Suprapubic skin (tissue), 4 donors: ENCODE measurements at regions not wholly inside any gene's neighbourhood (a gene's known extent, or its start where the extent isn't known, plus 50 kb on each side); places are given as distances from the start of the nearest gene placed in this dataset.

ENCODE experiments used
- DNase-seq, 2 donors: peaks; one replicate each; pipeline ENCODE4 v3.0.0-alpha.2; 2019; ENCODE audit warnings: low spot score in 2 of 2
- H3K27ac ChIP-seq: fragments of 200-600 bp; sonication (generic); one replicate; pipeline ENCODE4 v1.5.1; 2019
- H3K27me3 ChIP-seq: fragments of 200-600 bp; sonication (generic); one replicate; pipeline ENCODE4 v1.5.1; 2019
- H3K36me3 ChIP-seq: fragments of 200-600 bp; sonication (generic); one replicate; pipeline ENCODE4 v1.5.1; 2019
- H3K4me1 ChIP-seq: fragments of 200-600 bp; sonication (generic); one replicate; pipeline ENCODE4 v1.5.1; 2019
- H3K4me3 ChIP-seq: fragments of 200-600 bp; sonication (generic); one replicate; pipeline ENCODE4 v1.5.1; 2019; ENCODE audit warnings: mild to moderate bottlenecking
- H3K9me3 ChIP-seq: fragments of 200-600 bp; sonication (generic); one replicate; pipeline ENCODE4 v1.5.1; 2019
- EP300 ChIP-seq: sonication (generic); formaldehyde crosslinking; IDR thresholded peaks from one replicate; pipeline ENCODE4 v1.6.1; 2017; ENCODE audit warnings: antibody characterized with exemption
- POLR2A ChIP-seq, 2 donors: fragments of 450-650 bp; IDR thresholded peaks; one replicate each; pipeline ENCODE4 v1.6.1; 2017; ENCODE audit warnings: antibody characterized with exemption in 2 of 2, mild to moderate bottlenecking in 2 of 2, moderate library complexity in 2 of 2
- POLR2AphosphoS5 ChIP-seq, 3 donors: sonication (generic); formaldehyde crosslinking; IDR thresholded peaks; one replicate each; pipeline ENCODE4 v1.6.1; 2017; ENCODE audit warnings: antibody characterized with exemption in 3 of 3
- WGBS: methylation state at CpG from one replicate; pipeline ENCODE4 v1.1.5; 2018; 5-methylcytosine and 5-hydroxymethylcytosine counted together
- TF ChIP-seq, protein P1 (sequence below), 2 donors: fragments of 200-600 bp in 1 of 2; fragments of 450-650 bp in 1 of 2; sonication (generic) in 1 of 2; IDR thresholded peaks; one replicate each; pipeline ENCODE4 v1.5.1; 2016 to 2019; ENCODE audit warnings: antibody characterized with exemption in 2 of 2, mild to moderate bottlenecking in 1 of 2, moderate library complexity in 1 of 2

GRCh38 chr2:42850016-42850805, 57.8 kb upstream of the HAAO start:
- WGBS, result 92% methylated on average over 10 of the region's 14 CpGs
- TF ChIP-seq POLR2A (IDR thresholded peaks at IDR 0.05) (no peak), EP300 (no peak), POLR2AphosphoS5 (IDR thresholded peaks at IDR 0.05) (no peak)
- TF ChIP-seq, protein P1, sequence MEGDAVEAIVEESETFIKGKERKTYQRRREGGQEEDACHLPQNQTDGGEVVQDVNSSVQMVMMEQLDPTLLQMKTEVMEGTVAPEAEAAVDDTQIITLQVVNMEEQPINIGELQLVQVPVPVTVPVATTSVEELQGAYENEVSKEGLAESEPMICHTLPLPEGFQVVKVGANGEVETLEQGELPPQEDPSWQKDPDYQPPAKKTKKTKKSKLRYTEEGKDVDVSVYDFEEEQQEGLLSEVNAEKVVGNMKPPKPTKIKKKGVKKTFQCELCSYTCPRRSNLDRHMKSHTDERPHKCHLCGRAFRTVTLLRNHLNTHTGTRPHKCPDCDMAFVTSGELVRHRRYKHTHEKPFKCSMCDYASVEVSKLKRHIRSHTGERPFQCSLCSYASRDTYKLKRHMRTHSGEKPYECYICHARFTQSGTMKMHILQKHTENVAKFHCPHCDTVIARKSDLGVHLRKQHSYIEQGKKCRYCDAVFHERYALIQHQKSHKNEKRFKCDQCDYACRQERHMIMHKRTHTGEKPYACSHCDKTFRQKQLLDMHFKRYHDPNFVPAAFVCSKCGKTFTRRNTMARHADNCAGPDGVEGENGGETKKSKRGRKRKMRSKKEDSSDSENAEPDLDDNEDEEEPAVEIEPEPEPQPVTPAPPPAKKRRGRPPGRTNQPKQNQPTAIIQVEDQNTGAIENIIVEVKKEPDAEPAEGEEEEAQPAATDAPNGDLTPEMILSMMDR (IDR thresholded peaks at IDR 0.05), result no peak
- peak; percentile 41 to 47 for DNase-seq
- Histone ChIP-seq H3K9me3 (no peaks in the 10 kb centered on the region), H3K4me1 (peaks cover 72% of the 10 kb centered on the region), H3K27me3 (no peaks in the 10 kb centered on the region), H3K27ac (no peak overlapping the region), H3K36me3 (no peaks in the 10 kb centered on the region), H3K4me3 (no peak overlapping the region)

GRCh38 chr2:42849311-42849710, 56.9 kb upstream of the HAAO start:
- DNase-seq, result peak in 1 of 2 donors; percentile 27
- H3K27ac ChIP-seq, result no peak overlapping the region
- no peaks in the 10 kb centered on the region for H3K9me3 ChIP-seq
- peaks cover 71% of the 10 kb centered on the region for H3K4me1 ChIP-seq
- TF ChIP-seq POLR2AphosphoS5 (IDR thresholded peaks at IDR 0.05), result no peak
- no peaks in the 10 kb centered on the region for H3K27me3 ChIP-seq
- 95% methylated on average over 5 of the region's 5 CpGs for WGBS
- H3K36me3 ChIP-seq, result no peaks in the 10 kb centered on the region
- no peak overlapping the region for H3K4me3 ChIP-seq

DNA sequence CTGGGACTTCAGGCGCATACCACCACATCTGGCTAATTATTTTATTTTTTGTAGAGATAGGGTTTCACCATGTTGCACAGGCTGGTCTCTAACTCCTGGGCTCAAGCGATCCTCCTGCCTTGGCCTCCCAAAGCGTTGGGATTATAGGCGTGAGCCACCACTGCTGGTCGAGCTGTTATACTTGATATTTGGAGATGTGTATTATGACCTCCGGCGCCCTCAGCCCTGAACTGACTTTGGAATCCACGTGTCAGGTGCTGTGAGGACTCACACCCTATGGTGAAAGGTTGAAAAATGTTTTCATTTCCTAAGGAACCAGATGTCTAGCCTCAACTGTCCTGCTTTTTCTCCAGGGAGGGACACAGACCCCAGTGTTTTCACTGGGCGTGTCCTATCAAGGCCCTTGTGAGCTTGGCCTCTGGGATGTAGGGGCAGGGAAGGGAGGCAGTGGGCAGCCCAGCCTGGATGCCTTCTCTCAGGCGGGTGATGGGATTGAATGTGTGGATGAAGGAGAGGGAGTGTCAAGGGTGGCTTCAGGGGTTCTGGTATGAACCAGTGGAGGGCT, 56.4 kb upstream of the HAAO start:
- Histone ChIP-seq H3K4me1 (peaks cover 66% of the 10 kb centered on the region), H3K9me3 (no peaks in the 10 kb centered on the region), H3K27ac (no peak overlapping the region), H3K27me3 (no peaks in the 10 kb centered on the region), H3K36me3 (no peaks in the 10 kb centered on the region), H3K4me3 (no peak overlapping the region)
- no peak for TF ChIP-seq EP300
- TF ChIP-seq POLR2A (IDR thresholded peaks at IDR 0.05), result no peak
- TF ChIP-seq POLR2AphosphoS5 (IDR thresholded peaks at IDR 0.05), result no peak
- TF ChIP-seq, protein P1 (IDR thresholded peaks at IDR 0.05), result no peak
- DNase-seq, result peak; percentile 35 to 55
- WGBS, result 96% methylated on average over 9 of the region's 10 CpGs

DNA sequence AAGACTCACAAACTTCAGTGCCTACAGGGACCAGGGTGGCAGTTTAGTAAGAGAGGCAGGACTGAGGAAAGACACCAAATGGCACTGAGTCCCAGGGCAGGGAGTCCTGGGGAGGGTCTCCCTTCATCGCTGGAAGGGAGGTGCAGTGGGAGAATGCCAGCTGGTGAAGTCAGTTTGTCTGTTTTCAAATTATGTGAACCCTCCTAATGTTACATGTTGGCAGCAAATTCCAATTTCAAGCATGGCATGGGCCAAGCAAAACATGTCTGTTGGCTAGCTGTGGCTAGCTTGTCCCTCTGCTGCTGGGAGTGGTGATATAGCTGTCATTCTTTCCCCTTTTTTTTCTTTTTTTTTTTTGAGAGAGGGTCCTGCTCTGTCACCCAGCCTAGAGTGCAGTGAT, 55.9 kb upstream of the HAAO start:
- no peak overlapping the region for H3K4me3 ChIP-seq
- peaks cover 61% of the 10 kb centered on the region for H3K4me1 ChIP-seq
- H3K27ac ChIP-seq, result no peak overlapping the region

GRCh38 chr2:42847596-42848151, 55.3 kb upstream of the HAAO start:
- DNase-seq, result peak; percentile 52 to 74
- TF ChIP-seq POLR2A (IDR thresholded peaks at IDR 0.05), result no peak
- TF ChIP-seq, protein P1 (IDR thresholded peaks at IDR 0.05), result no peak
- no peak for TF ChIP-seq EP300
- H3K9me3 ChIP-seq, result no peaks in the 10 kb centered on the region
- H3K4me1 ChIP-seq, result peaks cover 61% of the 10 kb centered on the region
- H3K27me3 ChIP-seq, result no peaks in the 10 kb centered on the region
- WGBS, result 94% methylated on average over 9 of the region's 9 CpGs
- H3K36me3 ChIP-seq, result no peaks in the 10 kb centered on the region
- H3K4me3 ChIP-seq, result no peak overlapping the region
- no peak overlapping the region for H3K27ac ChIP-seq

More for the DNA sequence above, 55.9 kb upstream of the HAAO start:
- 40% methylated on average over 1 of the region's 1 CpG for WGBS
- no peak for TF ChIP-seq POLR2A (IDR thresholded peaks at IDR 0.05)
- no peak for TF ChIP-seq POLR2AphosphoS5 (IDR thresholded peaks at IDR 0.05)
- TF ChIP-seq, protein P1 (IDR thresholded peaks at IDR 0.05), result no peak
- no peak for TF ChIP-seq EP300
- DNase-seq, result peak; percentile 39 to 64
- Histone ChIP-seq H3K9me3 (no peaks in the 10 kb centered on the region), H3K36me3 (no peaks in the 10 kb centered on the region), H3K27me3 (no peaks in the 10 kb centered on the region)
